ENCODE measurements at regions not wholly inside any gene's neighbourhood (a gene's known extent, or its start where the extent isn't known, plus 50 kb on each side); places are given as distances from the start of the nearest gene placed in this dataset.

DNA sequence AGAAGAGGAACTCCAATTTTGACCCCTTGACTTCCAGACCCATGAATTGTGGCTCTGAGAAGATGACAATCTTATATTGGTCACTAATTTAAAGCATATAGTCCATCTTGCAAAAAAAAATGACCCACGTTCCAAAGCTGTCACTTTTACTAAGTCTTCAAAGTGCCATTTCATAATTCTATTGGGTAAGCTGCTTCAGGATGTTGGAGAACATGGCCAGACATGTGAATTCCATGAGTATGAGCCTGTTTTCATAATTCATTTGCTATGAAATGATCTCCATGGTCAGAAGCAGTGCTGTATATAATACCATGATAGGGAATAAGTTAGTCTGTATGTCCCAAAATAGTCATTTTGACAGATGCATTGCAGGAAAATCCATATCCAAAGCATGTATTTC is 1787.3 kb downstream of the SLITRK5 start:
- TF ChIP-seq, protein P1, sequence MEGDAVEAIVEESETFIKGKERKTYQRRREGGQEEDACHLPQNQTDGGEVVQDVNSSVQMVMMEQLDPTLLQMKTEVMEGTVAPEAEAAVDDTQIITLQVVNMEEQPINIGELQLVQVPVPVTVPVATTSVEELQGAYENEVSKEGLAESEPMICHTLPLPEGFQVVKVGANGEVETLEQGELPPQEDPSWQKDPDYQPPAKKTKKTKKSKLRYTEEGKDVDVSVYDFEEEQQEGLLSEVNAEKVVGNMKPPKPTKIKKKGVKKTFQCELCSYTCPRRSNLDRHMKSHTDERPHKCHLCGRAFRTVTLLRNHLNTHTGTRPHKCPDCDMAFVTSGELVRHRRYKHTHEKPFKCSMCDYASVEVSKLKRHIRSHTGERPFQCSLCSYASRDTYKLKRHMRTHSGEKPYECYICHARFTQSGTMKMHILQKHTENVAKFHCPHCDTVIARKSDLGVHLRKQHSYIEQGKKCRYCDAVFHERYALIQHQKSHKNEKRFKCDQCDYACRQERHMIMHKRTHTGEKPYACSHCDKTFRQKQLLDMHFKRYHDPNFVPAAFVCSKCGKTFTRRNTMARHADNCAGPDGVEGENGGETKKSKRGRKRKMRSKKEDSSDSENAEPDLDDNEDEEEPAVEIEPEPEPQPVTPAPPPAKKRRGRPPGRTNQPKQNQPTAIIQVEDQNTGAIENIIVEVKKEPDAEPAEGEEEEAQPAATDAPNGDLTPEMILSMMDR (IDR thresholded peaks at IDR 0.05) = no peak
- TF ChIP-seq POLR2A (IDR thresholded peaks at IDR 0.05) = no peak

Measured in thyroid gland (tissue), 4 donors.